ENCODE measurements at regions not wholly inside any gene's neighbourhood (a gene's known extent, or its start where the extent isn't known, plus 50 kb on each side); places are given as distances from the start of the nearest gene placed in this dataset.

DNA sequence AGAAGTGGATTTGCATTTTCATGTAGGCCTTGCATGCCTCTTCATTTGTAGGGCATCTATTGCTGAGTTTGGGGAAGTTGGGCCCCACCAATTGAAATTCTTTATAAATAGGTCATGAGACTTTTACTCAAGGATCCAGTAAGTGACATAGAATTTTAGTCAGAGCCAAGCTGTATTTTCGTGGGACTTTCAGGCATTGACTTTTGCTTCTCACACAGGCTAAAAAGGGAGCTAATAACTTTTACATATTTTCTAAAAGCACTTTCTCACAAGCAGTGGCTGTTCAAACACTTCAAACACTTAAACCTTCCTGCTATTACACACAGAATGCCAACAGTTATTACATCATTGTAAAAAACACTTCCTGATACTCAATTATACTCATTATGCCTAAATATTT is 260.5 kb downstream of the MSRB3 start:
- TF ChIP-seq, protein P1, sequence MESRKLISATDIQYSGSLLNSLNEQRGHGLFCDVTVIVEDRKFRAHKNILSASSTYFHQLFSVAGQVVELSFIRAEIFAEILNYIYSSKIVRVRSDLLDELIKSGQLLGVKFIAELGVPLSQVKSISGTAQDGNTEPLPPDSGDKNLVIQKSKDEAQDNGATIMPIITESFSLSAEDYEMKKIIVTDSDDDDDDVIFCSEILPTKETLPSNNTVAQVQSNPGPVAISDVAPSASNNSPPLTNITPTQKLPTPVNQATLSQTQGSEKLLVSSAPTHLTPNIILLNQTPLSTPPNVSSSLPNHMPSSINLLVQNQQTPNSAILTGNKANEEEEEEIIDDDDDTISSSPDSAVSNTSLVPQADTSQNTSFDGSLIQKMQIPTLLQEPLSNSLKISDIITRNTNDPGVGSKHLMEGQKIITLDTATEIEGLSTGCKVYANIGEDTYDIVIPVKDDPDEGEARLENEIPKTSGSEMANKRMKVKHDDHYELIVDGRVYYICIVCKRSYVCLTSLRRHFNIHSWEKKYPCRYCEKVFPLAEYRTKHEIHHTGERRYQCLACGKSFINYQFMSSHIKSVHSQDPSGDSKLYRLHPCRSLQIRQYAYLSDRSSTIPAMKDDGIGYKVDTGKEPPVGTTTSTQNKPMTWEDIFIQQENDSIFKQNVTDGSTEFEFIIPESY (IDR thresholded peaks at IDR 0.05; ENCODE audit: extremely low read depth, insufficient replicate concordance, low read length): no peak
- TF ChIP-seq, protein P2, sequence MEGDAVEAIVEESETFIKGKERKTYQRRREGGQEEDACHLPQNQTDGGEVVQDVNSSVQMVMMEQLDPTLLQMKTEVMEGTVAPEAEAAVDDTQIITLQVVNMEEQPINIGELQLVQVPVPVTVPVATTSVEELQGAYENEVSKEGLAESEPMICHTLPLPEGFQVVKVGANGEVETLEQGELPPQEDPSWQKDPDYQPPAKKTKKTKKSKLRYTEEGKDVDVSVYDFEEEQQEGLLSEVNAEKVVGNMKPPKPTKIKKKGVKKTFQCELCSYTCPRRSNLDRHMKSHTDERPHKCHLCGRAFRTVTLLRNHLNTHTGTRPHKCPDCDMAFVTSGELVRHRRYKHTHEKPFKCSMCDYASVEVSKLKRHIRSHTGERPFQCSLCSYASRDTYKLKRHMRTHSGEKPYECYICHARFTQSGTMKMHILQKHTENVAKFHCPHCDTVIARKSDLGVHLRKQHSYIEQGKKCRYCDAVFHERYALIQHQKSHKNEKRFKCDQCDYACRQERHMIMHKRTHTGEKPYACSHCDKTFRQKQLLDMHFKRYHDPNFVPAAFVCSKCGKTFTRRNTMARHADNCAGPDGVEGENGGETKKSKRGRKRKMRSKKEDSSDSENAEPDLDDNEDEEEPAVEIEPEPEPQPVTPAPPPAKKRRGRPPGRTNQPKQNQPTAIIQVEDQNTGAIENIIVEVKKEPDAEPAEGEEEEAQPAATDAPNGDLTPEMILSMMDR (IDR thresholded peaks at IDR 0.05 in 2 of 3, conservative IDR thresholded peaks at IDR 0.05 in 1 of 3; ENCODE audit: borderline replicate concordance in 1 of 3, insufficient read depth in 1 of 3, low read depth in 2 of 3, low read length in 2 of 3): no peak
- TF ChIP-seq YY1 (IDR thresholded peaks at IDR 0.05; ENCODE audit: extremely low read depth, insufficient replicate concordance, low read depth, low read length) (no peak), POLR2A (IDR thresholded peaks at IDR 0.05; ENCODE audit: borderline replicate concordance, extremely low read depth, insufficient read depth, insufficient read length) (no peak), EZH2phosphoT487 (IDR thresholded peaks at IDR 0.05; ENCODE audit: borderline replicate concordance) (no peak)
- TF ChIP-seq, protein P3, sequence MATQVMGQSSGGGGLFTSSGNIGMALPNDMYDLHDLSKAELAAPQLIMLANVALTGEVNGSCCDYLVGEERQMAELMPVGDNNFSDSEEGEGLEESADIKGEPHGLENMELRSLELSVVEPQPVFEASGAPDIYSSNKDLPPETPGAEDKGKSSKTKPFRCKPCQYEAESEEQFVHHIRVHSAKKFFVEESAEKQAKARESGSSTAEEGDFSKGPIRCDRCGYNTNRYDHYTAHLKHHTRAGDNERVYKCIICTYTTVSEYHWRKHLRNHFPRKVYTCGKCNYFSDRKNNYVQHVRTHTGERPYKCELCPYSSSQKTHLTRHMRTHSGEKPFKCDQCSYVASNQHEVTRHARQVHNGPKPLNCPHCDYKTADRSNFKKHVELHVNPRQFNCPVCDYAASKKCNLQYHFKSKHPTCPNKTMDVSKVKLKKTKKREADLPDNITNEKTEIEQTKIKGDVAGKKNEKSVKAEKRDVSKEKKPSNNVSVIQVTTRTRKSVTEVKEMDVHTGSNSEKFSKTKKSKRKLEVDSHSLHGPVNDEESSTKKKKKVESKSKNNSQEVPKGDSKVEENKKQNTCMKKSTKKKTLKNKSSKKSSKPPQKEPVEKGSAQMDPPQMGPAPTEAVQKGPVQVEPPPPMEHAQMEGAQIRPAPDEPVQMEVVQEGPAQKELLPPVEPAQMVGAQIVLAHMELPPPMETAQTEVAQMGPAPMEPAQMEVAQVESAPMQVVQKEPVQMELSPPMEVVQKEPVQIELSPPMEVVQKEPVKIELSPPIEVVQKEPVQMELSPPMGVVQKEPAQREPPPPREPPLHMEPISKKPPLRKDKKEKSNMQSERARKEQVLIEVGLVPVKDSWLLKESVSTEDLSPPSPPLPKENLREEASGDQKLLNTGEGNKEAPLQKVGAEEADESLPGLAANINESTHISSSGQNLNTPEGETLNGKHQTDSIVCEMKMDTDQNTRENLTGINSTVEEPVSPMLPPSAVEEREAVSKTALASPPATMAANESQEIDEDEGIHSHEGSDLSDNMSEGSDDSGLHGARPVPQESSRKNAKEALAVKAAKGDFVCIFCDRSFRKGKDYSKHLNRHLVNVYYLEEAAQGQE (IDR thresholded peaks at IDR 0.05; ENCODE audit: low read depth): no peak

Measured in HCT116 (cell line).